Activated CD8-positive, alpha-beta memory T cell treated with anti-CD3 and anti-CD28 coated beads for 4 hours (primary cell): ENCODE measurements at regions not wholly inside any gene's neighbourhood (a gene's known extent, or its start where the extent isn't known, plus 50 kb on each side); places are given as distances from the start of the nearest gene placed in this dataset.
"Not testable (repeated sequence)": the region's sequence is repeated elsewhere in the genome, so short reads cannot be mapped to it uniquely, and the experiment has no call there.

Experiments
- DNase-seq, 2 donors: peaks; one replicate each; pipeline ENCODE4 v3.0.0-alpha.2; 2020; ENCODE audit warnings: low read depth in 2 of 2

DNA sequence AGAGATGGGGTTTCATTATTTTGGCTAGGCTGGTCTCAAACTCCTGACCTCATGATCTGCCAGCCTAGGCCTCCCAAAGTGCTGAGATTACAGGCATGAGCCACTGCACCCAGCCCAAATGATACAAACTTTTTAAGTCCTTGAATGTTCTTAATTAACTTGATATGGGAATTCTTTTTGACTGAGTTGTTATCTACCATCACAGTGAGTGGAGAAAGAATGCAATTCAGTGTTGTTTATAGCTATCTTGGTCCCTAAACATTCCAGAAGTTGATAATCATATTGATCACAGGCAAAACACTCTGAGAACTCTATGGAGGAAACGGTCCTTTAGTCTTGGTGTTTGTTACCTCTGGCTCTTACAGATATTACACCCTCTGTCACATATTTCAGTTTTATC is 1072.5 kb downstream of the SUCLG1 start:
- no peak for DNase-seq

GRCh38 chr2:83378921-83379320 is 1080.2 kb downstream of the SUCLG1 start:
- DNase-seq, result no peak

DNA sequence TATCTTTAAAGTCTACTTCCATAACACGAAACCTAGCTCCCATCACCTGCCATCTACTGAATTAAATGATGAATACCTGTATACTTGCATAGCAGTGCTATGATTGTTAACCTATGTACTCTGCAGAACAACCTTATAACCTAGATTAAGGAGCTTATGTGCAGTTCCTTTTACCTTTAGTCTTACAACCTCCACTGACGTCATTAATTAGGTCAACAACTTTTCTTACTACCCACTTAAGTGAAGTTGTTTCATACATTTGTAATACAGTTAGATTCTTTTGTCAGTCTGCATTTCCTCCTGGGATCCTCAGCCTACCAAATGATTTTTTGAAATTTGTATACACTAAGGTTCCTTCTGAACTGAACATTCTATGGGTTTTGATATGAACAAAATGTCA is 1082.3 kb downstream of the SUCLG1 start:
- no peak for DNase-seq

- DNase-seq, result no peak
These were observed 1088.7 kb downstream of the SUCLG1 start for GRCh38 chr2:83370419-83370762.

- no peak for DNase-seq
These were observed 1089.3 kb downstream of the SUCLG1 start for GRCh38 chr2:83369601-83370418.

GRCh38 chr2:83368916-83369315 is 1090.2 kb downstream of the SUCLG1 start:
- no peak for DNase-seq

DNA sequence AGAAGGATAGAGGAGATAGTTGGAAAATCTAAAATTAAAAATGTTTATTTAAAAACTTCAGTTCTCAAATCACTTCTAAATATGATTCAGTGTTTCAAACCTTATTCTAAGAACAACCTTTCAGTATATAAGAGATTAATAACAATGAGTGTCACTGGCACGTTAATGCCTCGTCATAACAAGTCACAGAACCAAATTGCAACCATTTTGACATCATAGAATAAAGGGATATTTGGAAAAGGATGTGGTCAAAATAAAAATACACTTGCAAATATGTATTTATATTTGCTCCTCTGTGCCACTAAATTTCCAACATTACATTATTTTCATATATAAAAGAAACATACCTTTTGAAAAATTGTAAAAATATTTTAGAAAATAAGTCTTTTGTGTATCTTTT is 1090.6 kb downstream of the SUCLG1 start:
- no peak for DNase-seq

DNA sequence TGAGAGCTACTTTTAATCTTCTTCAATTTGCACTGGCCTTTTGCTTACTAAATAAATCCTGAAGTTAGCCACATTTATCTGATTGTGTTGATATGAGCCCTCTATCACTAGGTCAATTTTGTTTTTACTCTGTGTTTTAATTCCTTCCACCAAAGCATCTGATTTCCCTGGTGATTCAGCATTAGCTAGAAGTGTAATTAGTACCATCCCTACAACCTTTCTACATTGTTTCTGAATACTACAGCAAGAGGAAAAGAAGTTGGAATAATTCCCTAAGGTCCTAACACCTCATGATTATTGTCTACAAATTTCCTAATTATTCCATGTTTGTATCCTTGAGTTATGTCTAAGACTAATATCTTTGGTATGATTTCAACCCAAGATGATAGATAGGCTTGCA is 1093.6 kb downstream of the SUCLG1 start:
- no peak for DNase-seq

- no peak for DNase-seq
These were observed 1094.8 kb downstream of the SUCLG1 start for GRCh38 chr2:83364264-83364663.

DNA sequence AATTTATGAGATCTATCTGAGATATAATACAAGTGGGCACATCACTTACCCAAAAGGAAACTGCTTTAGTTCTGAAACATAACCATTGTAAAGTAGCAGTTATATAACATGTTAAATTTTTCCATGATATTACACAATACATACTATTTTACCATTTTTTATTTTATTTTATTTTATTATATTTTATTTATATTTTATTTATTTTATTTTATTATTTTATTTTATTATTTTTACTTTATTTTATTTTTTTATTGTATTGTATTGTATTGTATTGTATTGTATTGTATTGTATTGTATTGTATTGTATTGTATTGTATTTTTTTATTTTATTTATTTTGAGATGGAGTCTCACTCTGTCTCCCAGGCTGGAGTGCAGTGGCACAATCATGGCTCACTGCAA is 1095.9 kb downstream of the SUCLG1 start:
- not testable (repeated sequence) for DNase-seq

DNA sequence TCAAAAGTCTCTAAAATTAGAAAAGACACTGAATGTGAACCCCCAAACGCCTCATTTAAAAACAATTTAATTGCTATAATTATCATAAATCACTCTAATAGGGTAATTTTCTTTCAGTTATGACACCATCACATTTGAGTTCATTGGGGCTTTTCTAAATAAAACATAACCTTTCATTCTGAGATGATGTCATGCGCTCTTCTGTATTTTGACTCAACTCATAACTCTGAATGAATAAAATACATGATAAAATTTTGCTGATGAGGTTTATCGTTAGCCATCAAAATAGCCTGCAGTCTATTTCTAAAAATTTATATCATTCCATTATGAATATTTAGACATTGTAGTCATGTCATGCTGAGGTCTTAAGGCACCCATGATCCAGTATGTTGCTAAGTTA is 1099.7 kb downstream of the SUCLG1 start:
- no peak for DNase-seq

GRCh38 chr2:83342860-83343329 is 1116.2 kb downstream of the SUCLG1 start:
- no peak for DNase-seq

- no peak for DNase-seq
These were observed 1118.7 kb downstream of the SUCLG1 start for GRCh38 chr2:83340424-83340823.

GRCh38 chr2:83339942-83340341 is 1119.1 kb downstream of the SUCLG1 start:
- not testable (repeated sequence) for DNase-seq

GRCh38 chr2:83331810-83332209 is 1127.3 kb downstream of the SUCLG1 start:
- DNase-seq, result no peak

- no peak for DNase-seq
These were observed 1136.0 kb downstream of the SUCLG1 start for GRCh38 chr2:83323038-83323437.

DNA sequence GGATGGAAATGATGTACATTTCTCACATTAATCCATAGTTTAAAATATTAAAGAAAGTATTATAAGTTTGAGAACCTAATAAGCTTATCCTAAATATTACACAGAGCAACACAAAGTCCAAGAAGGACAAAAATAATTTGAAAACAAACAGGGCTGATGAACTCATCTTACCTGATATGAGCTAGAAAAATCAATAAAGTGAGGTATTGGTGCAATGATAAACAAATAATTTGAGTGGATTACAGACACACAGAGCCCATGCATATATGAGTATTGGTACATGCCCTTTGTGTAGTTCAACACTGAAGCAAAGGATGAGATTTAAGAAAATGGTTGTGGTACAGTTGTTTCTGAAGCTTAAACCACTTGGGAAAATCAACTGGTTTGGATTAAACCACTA is 1139.0 kb downstream of the SUCLG1 start:
- no peak for DNase-seq

GRCh38 chr2:83305758-83306378 is 1153.2 kb downstream of the SUCLG1 start:
- DNase-seq, result no peak

GRCh38 chr2:83291083-83291482 is 1168.0 kb downstream of the SUCLG1 start:
- DNase-seq, result no peak

- DNase-seq, result no peak
These were observed 1176.2 kb downstream of the SUCLG1 start for GRCh38 chr2:83282841-83283240.

GRCh38 chr2:83282043-83282795 is 1176.9 kb downstream of the SUCLG1 start:
- no peak for DNase-seq

DNA sequence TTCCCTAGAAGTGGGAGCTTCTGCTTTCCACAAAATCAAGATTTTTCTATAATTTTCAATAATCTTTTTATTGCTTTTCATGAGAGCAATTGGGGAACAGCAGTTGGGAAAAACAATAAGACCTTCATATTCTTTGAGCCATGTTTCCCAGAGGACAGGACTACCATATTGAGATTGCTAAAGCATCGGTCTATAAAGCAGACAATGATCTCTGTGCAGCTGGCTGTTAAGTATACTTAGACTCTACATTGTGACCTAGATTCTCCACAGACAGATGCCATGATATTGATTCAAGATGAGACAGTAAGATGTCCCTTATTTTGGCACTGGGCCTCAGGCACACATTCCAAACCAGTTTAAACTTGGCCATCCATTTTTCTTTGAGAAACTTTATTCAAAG is 1178.7 kb downstream of the SUCLG1 start:
- DNase-seq, result no peak

DNA sequence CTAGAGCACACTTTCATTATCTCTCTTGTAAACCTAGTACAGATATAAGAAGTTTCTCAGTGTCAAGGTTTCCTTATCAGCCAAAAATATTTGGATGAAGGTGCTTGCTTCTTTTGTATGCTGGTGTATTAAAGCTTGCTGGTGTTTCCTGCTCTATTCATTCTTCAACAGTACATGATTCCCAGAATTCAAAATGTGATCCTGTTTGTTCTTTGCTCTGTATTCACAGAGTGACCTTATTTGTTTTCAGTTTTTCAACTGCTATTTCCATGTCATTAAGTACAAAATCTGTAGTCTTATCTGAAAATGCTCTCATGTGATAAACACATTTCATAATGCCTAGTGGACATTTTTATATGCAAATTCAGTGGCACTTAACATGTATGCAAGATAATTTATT is 1185.8 kb downstream of the SUCLG1 start:
- no peak for DNase-seq
